H1 (cell line): ENCODE measurements at regions not wholly inside any gene's neighbourhood (a gene's known extent, or its start where the extent isn't known, plus 50 kb on each side); places are given as distances from the start of the nearest gene placed in this dataset.

ENCODE experiments used
- SP2 ChIP-seq: IDR thresholded peaks from 2 replicates; pipeline ENCODE4 v1.6.1; 2012; ENCODE audit warnings: mild to moderate bottlenecking, low read length, inconsistent platforms
- SUZ12 ChIP-seq: fragments of 200-600 bp; sonication (generic); IDR thresholded peaks from 2 replicates; pipeline ENCODE4 v1.6.1; 2012; ENCODE audit warnings: mild to moderate bottlenecking, inconsistent platforms, low read length, moderate library complexity, mixed read lengths

GRCh38 chr5:124952079-124952478 is 205.6 kb upstream of the ZNF608 start (continued):
- TF ChIP-seq SUZ12 = no peak
- no peak for TF ChIP-seq SP2
